RWPE1 (cell line): ENCODE measurements at regions not wholly inside any gene's neighbourhood (a gene's known extent, or its start where the extent isn't known, plus 50 kb on each side); places are given as distances from the start of the nearest gene placed in this dataset.
A peak's percentile ranks its signal among the peaks of the same experiment; 100 is the strongest.
"Not testable (repeated sequence)": the region's sequence is repeated elsewhere in the genome, so short reads cannot be mapped to it uniquely, and the experiment has no call there.

ENCODE experiments used
- CTCF ChIA-PET: fragments of 350-600 bp; sonication (Branson Sonifier 250); formaldehyde crosslinking; extraction: SDS; loops from one replicate; lab custom pipeline; 2021; lab: Yijun Ruan, JAX
- POLR2A ChIA-PET: fragments of 400-600 bp; formaldehyde crosslinking; extraction: SDS; loops from one replicate; lab custom pipeline; 2020; ENCODE audit warnings: antibody characterized with exemption; ENCODE audit not compliant: low non-redundant PET; lab: Yijun Ruan, JAX
- DNase-seq: peaks from one replicate; pipeline ENCODE4 v3.0.0; 2012; ENCODE audit warnings: low spot score
- H3K27ac ChIP-seq: fragments of 450-650 bp; 2 replicates; pipeline ENCODE4 v1.5.1; 2017
- CTCF ChIP-seq: fragments of 450-650 bp; conservative IDR thresholded peaks from 2 replicates; pipeline ENCODE4 v1.5.1; 2017; ENCODE audit warnings: low read depth, mild to moderate bottlenecking

- no peak for TF ChIP-seq CTCF
- CTCF ChIA-PET = no interaction called here
- POLR2A ChIA-PET = no interaction called here
- no peak for DNase-seq
- no peak overlapping the region for H3K27ac ChIP-seq
Observed at GRCh38 chr6:165769884-165770283, 106.8 kb upstream of the PDE10A start.

DNA sequence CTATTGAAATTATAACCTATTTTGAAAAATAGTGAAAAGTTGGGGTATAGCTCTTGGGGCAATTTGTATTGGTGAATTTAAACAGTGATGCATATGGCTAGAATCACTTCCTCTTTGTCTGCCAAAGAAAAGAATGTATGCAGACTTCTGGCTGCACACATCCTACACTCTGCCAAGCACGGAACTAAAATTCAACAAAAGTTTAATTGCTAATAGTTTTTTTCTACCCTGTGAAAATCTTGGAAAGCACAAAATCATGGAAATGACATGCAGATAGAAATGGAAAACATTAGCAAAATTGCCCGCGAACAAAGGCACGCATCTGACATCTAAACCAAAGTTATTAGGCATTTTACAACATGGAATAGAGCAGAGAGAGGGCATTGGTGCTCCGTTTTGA, 106.4 kb upstream of the PDE10A start:
- TF ChIP-seq CTCF = no peak
- CTCF ChIA-PET = no interaction called here
- POLR2A ChIA-PET = no interaction called here
- no peak overlapping the region for H3K27ac ChIP-seq
- DNase-seq = no peak

- POLR2A ChIA-PET = no interaction called here
- TF ChIP-seq CTCF = no peak
- no peak for DNase-seq
- CTCF ChIA-PET = no interaction called here
- no peak overlapping the region for H3K27ac ChIP-seq
Observed at GRCh38 chr6:165768961-165769360, 105.9 kb upstream of the PDE10A start.

DNA sequence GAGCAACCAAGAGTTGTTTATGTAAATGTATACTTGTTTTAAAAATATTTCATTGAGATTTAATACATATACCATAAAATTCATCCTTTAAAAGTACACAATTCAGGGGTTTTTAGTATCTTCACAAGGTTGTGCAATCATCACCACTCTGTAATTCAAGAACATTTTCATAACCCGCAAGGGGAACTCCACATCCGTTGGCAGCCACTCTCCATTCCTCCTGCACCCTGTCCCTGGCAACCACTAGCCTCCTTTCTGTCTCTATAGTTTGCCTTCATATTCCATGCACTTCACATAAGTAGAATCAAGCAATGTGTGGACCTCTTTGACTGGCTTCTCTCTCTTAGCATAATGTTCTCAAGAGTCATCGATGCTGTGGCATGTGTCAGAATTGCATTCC, 104.2 kb upstream of the PDE10A start:
- no peak for DNase-seq
- ChIA-PET CTCF (no interaction called here), POLR2A (no interaction called here)
- no peak for TF ChIP-seq CTCF
- no peak overlapping the region for H3K27ac ChIP-seq

DNA sequence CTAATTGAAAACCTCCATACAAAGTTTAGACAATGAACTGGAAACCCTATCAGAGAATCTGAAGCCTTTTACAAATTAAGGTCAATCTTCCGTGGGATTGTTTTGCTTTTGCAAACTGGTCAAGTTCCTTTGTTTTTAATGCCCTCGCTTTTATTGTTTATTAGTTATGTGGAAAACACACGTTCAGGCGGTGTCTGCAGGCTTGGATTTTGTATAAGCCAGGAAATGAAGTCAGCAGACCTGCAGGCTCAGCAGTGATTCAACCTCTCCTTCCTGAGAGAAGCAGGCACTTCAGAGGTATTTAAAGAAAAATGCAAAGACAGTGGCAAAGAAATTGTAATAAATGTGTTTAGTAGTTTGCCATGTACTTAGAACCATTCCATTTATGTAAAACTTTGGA, 103.4 kb upstream of the PDE10A start:
- no peak for TF ChIP-seq CTCF
- CTCF ChIA-PET = no interaction called here
- POLR2A ChIA-PET = no interaction called here
- no peak overlapping the region for H3K27ac ChIP-seq
- DNase-seq = peak; percentile 8

DNA sequence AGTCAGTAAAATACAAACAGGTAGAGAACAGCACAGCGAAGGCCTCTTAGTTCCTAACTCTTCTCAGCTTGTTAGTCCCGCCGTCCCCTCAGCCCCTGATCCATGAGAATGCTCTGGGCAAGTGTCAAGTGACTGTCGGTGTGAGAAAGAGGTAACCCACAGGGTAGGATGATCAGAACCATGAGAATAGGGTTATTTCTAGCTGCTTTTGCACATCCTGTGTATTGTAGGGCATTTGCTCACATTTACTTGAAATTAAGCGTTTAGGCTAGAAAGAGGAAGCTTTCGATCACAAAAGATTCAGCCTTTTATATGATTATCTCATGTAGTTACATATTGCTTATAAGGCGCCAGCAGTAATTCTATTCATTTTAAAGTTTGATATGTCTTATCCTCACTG, 103.0 kb upstream of the PDE10A start:
- CTCF ChIA-PET = no interaction called here
- no peak for DNase-seq

DNA sequence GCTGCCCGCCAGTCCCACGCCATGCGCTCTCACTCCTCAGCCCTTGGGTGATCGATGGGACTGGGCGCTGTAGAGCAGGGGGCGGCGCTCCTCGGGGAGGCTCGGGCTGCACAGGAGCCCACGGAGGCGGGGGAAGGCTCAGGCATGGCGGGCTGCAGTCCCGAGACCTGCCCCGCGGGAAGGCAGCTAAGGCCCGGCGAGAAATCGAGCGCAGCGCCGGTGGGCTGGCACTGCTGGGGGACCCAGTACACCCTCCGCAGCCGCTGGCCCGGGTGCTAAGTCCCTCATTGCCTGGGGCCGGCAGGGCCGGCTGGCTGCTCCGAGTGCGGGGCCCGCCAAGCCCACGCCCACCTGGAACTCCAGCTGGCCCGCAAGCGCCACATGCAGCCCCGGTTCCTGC, 102.2 kb upstream of the PDE10A start:
- H3K27ac ChIP-seq, CTCF ChIA-PET, DNase-seq, POLR2A ChIA-PET: not testable (repeated sequence)

More for the DNA sequence above, 103.0 kb upstream of the PDE10A start:
- POLR2A ChIA-PET = no interaction called here
- H3K27ac ChIP-seq = no peak overlapping the region
- no peak for TF ChIP-seq CTCF
